T-helper 1 cell treated with Interleukin-12 subunit alpha and Interleukin-12 subunit beta and Interleukin-4 antibody, amounts not matched to agents 30 ng/mL and 1 ng/mL, for 36 hours (primary cell): ENCODE measurements at regions not wholly inside any gene's neighbourhood (a gene's known extent, or its start where the extent isn't known, plus 50 kb on each side); places are given as distances from the start of the nearest gene placed in this dataset.

ENCODE experiments used
- intact Hi-C: fragments of 100-400 bp; cut with micrococcal nuclease; formaldehyde crosslinking; loops from one replicate; pipeline ENCODE4 v1.15.1; 2024

DNA sequence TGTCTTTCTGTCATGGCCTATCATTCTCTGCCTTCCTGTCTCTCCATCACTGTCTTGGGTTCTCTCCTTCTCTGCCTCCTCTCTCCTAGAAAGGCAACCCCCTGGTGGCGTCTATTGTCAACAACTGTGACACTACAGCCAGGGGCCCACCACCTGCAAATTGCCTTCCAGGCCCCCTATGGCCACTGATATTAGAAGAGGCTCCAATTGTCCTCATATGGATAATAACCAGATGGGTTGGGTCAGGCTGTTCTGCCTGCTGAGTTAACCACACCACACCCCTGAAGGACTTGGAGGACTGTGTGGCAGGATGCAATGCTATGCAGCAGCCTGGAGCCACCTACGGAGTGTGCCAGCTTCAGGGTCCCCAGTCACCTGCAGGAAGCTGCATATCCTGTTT is 665.0 kb downstream of the NTRK3 start:
- intact Hi-C loops, result loop anchor here (10.0 kb wide), 1 partner anchor 977 kb away; no protein-coding TSS in a partner anchor

GRCh38 chr15:87591042-87591441 is 665.5 kb downstream of the NTRK3 start:
- intact Hi-C loops, result loop anchor here (10.0 kb wide), 1 partner anchor 976 kb away; no protein-coding TSS in a partner anchor

DNA sequence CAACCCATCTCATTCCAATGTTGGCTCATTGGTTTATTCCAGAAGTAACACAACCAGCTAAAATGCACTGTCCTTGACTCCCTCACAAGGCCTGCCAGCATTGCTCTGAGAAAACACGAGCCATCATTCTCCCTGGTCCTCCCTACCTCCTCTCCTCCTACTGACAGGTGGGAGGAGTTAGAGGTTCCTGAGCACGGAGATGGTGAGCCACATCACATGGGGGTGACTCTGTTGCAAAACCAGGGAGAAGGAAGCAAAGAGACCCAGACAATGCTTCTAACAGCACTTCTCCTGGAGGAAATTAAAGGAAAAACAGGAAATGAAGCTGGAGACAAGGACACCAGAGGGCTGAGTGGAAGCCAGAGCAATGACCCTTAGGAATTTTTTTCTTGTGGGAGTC is 667.4 kb downstream of the NTRK3 start:
- intact Hi-C loops, result no loop called here

DNA sequence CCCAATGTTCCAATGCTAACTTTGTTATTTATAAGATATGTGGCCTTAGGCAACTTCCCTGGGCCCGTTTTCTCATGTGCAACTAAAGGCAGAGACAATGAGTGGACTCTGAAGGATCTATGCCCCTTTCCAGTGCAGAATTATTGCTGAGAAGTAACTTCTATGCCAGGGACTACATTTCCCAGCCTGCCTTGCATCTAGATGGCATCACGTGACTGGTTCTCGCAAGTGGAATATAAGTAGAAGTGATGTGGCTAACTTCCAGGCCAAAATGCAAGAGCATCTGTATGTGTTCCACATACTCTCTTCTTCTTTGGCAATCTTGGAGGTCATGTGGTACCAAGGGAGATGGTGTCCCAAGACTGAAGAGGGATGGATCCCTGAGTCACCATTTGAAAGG is 674.4 kb downstream of the NTRK3 start:
- intact Hi-C loops, result no loop called here

DNA sequence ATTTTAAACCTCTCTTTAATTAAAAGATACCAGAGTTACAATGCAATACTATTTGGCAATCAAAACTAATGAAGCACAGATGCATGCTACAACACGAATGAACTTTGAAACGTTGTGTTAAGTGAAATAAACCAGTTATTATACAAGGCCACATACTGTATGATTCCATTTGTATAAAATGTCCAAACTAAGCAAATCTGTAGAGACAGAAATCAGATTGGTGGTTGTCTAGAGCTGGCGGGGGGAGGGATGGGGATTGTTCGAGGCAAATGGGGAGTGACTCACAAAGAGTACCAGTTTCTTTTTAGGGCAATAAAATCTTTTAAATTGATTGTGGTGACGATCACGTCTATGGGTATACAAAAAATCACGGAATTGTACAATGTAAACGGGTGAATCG is 677.0 kb downstream of the NTRK3 start:
- intact Hi-C loops, result no loop called here

DNA sequence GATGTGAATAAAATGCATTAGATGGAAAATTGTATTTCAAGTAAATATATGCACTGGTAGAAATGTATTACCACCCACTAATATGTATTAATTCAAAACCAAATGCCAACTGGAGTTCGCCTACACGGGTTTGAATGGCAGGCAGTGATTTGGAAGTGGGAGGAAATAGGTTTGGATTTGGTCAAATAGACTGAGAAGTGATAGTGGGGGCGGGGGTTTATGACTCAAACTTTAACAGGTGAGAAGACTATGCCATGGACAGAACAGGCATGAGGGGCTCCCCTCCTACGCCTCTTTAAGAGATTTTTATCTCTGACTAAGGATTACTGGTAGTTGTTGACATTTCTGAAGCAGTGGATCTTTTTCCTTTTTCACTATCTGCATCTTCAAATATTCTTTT is 677.8 kb downstream of the NTRK3 start:
- intact Hi-C loops, result no loop called here

DNA sequence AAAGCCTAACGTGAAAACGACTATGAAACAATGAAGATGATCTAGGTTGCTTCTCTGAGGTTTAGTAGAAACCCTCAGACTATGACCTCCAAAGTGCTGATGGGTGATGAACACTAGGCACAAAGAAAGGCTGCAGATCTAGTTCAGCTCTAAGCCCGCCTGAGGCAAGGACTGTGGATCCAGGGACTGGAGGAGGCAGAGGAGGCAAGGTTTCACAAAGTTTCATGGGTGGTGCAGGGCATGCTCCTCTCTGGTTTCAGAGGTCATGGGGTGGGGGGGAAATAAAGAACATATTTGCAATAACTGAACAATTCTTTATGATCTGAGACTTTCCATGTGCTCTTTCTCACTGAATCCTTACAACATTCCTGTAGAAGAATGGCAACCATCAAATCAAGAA is 679.2 kb downstream of the NTRK3 start:
- intact Hi-C loops, result no loop called here

GRCh38 chr15:87576486-87577176 is 679.9 kb downstream of the NTRK3 start:
- intact Hi-C loops, result no loop called here

- intact Hi-C loops, result no loop called here
These were observed 680.6 kb downstream of the NTRK3 start for GRCh38 chr15:87575896-87576473.

GRCh38 chr15:87573534-87573933 is 683.0 kb downstream of the NTRK3 start:
- intact Hi-C loops, result no loop called here

GRCh38 chr15:87573039-87573438 is 683.5 kb downstream of the NTRK3 start:
- intact Hi-C loops, result no loop called here

- intact Hi-C loops, result no loop called here
These were observed 684.1 kb downstream of the NTRK3 start for GRCh38 chr15:87572381-87572910.

DNA sequence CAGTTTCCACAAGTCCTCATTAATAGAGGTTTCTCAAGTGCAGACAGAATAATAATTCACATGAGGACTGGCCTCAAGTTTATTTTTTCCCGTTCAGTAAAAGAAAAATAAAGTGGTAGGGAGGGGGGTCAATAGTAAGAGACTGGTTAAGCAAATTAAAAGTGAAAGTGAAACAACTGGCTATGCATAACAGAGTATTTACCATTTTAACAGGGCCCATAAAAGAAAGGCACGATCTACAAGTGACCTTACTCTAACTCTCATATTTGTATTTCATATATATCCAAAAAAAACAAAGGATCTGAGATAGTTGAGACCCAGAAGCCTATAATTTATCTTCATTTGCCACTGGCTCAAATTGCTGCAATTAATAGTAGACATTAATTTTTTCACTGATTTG is 686.3 kb downstream of the NTRK3 start:
- intact Hi-C loops, result loop anchor here (1.0 kb wide), 1 partner anchor 27 kb away; no protein-coding TSS in a partner anchor

GRCh38 chr15:87569581-87569980 is 687.0 kb downstream of the NTRK3 start:
- intact Hi-C loops, result no loop called here

GRCh38 chr15:87567406-87568030 is 689.0 kb downstream of the NTRK3 start:
- intact Hi-C loops, result no loop called here

GRCh38 chr15:87566236-87566635 is 690.3 kb downstream of the NTRK3 start:
- intact Hi-C loops, result no loop called here

DNA sequence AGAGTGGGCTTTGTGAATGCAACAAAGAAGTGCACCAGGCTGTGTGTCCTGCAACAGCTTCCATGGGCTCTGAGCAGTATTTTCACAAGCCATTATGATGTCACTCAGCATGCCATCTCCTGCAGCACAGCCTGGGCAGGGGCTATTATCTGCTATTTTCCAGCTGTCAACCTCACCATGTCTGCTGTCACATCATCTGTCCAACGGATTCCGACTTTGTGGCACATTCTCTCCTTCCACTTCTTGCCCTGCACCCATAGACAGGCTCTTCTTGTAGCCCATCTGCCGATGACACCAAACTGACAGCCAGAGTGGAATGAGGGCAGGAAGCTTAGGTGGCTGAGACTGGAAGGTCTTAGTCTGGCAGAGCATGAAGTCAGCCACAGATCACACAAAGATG is 691.9 kb downstream of the NTRK3 start:
- intact Hi-C loops, result no loop called here

GRCh38 chr15:87563869-87564268 is 692.7 kb downstream of the NTRK3 start:
- intact Hi-C loops, result no loop called here

DNA sequence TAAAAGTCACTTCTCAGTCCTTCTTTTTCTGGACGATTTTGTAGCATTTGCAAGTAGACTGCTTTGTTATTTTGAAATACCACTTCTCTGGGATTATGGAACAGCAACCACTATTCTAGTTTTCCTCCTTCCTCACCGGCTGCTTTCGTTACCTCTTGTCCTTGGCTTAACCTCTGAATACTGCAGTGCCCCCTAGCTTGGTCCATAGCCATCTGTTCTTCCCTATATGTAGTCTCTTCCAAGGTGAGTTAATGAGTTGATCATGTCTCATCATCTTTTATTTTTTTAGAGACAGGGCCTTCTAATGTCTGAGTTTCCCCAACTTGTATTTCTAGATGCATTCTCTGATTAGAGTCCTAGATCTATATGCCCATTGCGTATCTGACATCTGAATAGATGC is 694.3 kb downstream of the NTRK3 start:
- intact Hi-C loops, result no loop called here

- intact Hi-C loops, result no loop called here
These were observed 694.9 kb downstream of the NTRK3 start for GRCh38 chr15:87561641-87562040.

DNA sequence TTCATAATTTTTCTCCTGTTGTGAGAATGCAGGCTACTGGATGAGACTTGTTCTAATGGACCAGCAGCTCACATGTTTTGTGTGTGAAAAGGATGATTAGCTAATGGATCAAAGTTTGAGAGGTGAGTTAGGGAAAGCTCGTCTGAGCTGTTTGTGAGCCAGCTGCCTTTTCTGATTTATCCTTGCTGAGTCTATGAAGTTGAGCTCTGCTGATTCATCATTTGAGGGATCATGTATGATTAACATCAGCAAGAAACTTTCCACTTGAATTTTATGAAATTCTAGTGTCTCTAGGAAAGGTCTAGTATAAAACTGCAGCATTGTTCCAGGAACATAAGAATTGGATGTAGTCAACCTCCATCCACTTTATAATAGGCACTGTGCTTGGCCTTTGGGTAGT is 698.7 kb downstream of the NTRK3 start:
- intact Hi-C loops, result no loop called here

DNA sequence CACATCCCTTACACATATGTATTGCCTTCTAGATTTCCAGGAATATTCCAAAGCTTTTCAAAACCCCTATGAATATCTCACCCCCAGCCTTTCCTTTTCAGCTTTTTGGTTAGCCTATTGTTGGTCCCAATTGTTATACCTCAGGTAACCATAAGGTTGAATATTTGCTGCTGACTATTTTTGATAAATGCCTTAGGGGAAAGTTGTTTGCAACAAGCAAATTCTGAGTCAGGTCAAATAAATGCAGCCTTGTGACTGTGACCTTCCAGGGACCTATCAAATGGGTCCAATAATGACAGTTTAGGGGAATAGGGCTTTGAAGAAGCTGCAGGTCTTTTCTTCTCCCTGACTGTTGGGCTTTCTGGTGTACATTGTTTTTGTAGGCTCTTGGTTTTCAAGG is 699.7 kb downstream of the NTRK3 start:
- intact Hi-C loops, result no loop called here

GRCh38 chr15:87549860-87550259 is 706.7 kb downstream of the NTRK3 start:
- intact Hi-C loops, result no loop called here
